HepG2 (cell line): ENCODE measurements at regions not wholly inside any gene's neighbourhood (a gene's known extent, or its start where the extent isn't known, plus 50 kb on each side); places are given as distances from the start of the nearest gene placed in this dataset.

Source experiments
- AGO1 ChIP-seq: fragments of 200-400 bp; formaldehyde crosslinking; IDR thresholded peaks from 2 replicates; pipeline ENCODE4 v1.6.1; 2017; ENCODE audit warnings: mild to moderate bottlenecking, low read depth, low read length, moderate library complexity; ENCODE audit not compliant: poor library complexity, severe bottlenecking
- CBX2 ChIP-seq, 2 experiments: fragments of 200-600 bp in 1 of 2; sonication (generic); formaldehyde crosslinking in 1 of 2; IDR thresholded peaks; 2 replicates each; pipeline versions ENCODE4 v1.7.0 to v1.8.1; 2018 to 2022; ENCODE audit warnings: low read depth in 2 of 2, low read length in 1 of 2, mild to moderate bottlenecking in 1 of 2, missing genetic modification reagents in 1 of 2
- CCDC6 ChIP-seq: sonication (generic); formaldehyde crosslinking; IDR thresholded peaks from 2 replicates; pipeline ENCODE4 v1.8.1; 2022; ENCODE audit warnings: mild to moderate bottlenecking, missing genetic modification reagents, moderate library complexity
- ELF3 ChIP-seq: IDR thresholded peaks from 2 replicates; pipeline ENCODE4 v1.6.1; 2016; ENCODE audit warnings: missing genetic modification reagents, missing compliant biosample characterization
- EP300 ChIP-seq, 3 experiments: sonication (generic) in 1 of 3; formaldehyde crosslinking in 1 of 3; IDR thresholded peaks; 2 replicates each; pipeline versions ENCODE4 v1.5.1 to v1.6.1; 2011 to 2020; ENCODE audit warnings: low read depth in 2 of 3, low read length in 2 of 3, borderline replicate concordance in 1 of 3, improper control_type of control experiment in 1 of 3, mild to moderate bottlenecking in 1 of 3, missing genetic modification reagents in 1 of 3, moderate library complexity in 1 of 3
- HNRNPUL1 ChIP-seq: fragments of 200-400 bp; formaldehyde crosslinking; IDR thresholded peaks from 2 replicates; pipeline ENCODE4 v1.6.1; 2017; ENCODE audit warnings: low read depth, mild to moderate bottlenecking, low read length, moderate library complexity
- KAT7 ChIP-seq: IDR thresholded peaks from 2 replicates; pipeline ENCODE4 v1.6.1; 2018; ENCODE audit warnings: borderline replicate concordance, missing compliant biosample characterization
- KDM1A ChIP-seq: IDR thresholded peaks from 2 replicates; pipeline ENCODE4 v1.6.1; 2016; ENCODE audit warnings: missing compliant biosample characterization
- KDM6A ChIP-seq: IDR thresholded peaks from 2 replicates; pipeline ENCODE4 v1.6.1; 2016; ENCODE audit warnings: low read depth
- NFKBIZ ChIP-seq: IDR thresholded peaks from 2 replicates; pipeline ENCODE4 v1.6.1; 2018; ENCODE audit warnings: missing genetic modification reagents, missing compliant biosample characterization
- NKX3-1 ChIP-seq: sonication (generic); formaldehyde crosslinking; IDR thresholded peaks from 2 replicates; pipeline ENCODE4 v1.5.0; 2020; ENCODE audit warnings: missing genetic modification reagents
- ONECUT2 ChIP-seq: sonication (generic); formaldehyde crosslinking; IDR thresholded peaks from 2 replicates; pipeline ENCODE4 v1.4.0; 2020; ENCODE audit warnings: missing genetic modification reagents
- SOX13 ChIP-seq, 3 experiments: fragments of 450-650 bp in 1 of 3; sonication (generic) in 1 of 3; formaldehyde crosslinking in 1 of 3; IDR thresholded peaks in 2 of 3; conservative IDR thresholded peaks in 1 of 3; 2 replicates each; pipeline versions ENCODE4 v1.5.0 to v1.6.1; 2016 to 2020; ENCODE audit warnings: antibody characterized with exemption in 1 of 3, mild to moderate bottlenecking in 1 of 3, missing compliant biosample characterization in 1 of 3, missing genetic modification reagents in 1 of 3, moderate library complexity in 1 of 3
- SP140L ChIP-seq: sonication (generic); formaldehyde crosslinking; IDR thresholded peaks from 2 replicates; pipeline ENCODE4 v1.4.0; 2020; ENCODE audit warnings: missing genetic modification reagents, borderline replicate concordance
- SP5 ChIP-seq: IDR thresholded peaks from 2 replicates; pipeline ENCODE4 v1.6.1; 2016; ENCODE audit warnings: low read depth, borderline replicate concordance
- TIGD3 ChIP-seq: sonication (generic); formaldehyde crosslinking; IDR thresholded peaks from 2 replicates; pipeline ENCODE4 v1.5.1; 2020; ENCODE audit warnings: mild to moderate bottlenecking, missing genetic modification reagents, borderline replicate concordance
- ZBTB21 ChIP-seq: sonication (generic); formaldehyde crosslinking; IDR thresholded peaks from 2 replicates; pipeline ENCODE4 v1.4.0; 2020; ENCODE audit warnings: missing genetic modification reagents
- ZNF292 ChIP-seq: sonication (generic); formaldehyde crosslinking; IDR thresholded peaks from 2 replicates; pipeline ENCODE4 v1.8.1; 2022; ENCODE audit warnings: mild to moderate bottlenecking, low read depth, missing genetic modification reagents, borderline replicate concordance
- ZNF30 ChIP-seq: sonication (generic); formaldehyde crosslinking; IDR thresholded peaks from 2 replicates; pipeline ENCODE4 v1.5.0; 2020; ENCODE audit warnings: mild to moderate bottlenecking, missing genetic modification reagents
- ZNF451 ChIP-seq: sonication (generic); formaldehyde crosslinking; IDR thresholded peaks from 2 replicates; pipeline ENCODE4 v1.5.0; 2020; ENCODE audit warnings: mild to moderate bottlenecking, missing genetic modification reagents
- ZNF672 ChIP-seq: sonication (generic); formaldehyde crosslinking; IDR thresholded peaks from 2 replicates; pipeline ENCODE4 v1.8.1; 2022; ENCODE audit warnings: missing genetic modification reagents
- TF ChIP-seq, protein P1 (sequence below): sonication (generic); formaldehyde crosslinking; IDR thresholded peaks from 2 replicates; pipeline ENCODE4 v1.5.1; 2020; ENCODE audit warnings: mild to moderate bottlenecking, missing genetic modification reagents, moderate library complexity
- TF ChIP-seq, protein P2 (sequence below): sonication (generic); formaldehyde crosslinking; IDR thresholded peaks from 2 replicates; pipeline ENCODE4 v1.5.0; 2020; ENCODE audit warnings: missing genetic modification reagents

DNA sequence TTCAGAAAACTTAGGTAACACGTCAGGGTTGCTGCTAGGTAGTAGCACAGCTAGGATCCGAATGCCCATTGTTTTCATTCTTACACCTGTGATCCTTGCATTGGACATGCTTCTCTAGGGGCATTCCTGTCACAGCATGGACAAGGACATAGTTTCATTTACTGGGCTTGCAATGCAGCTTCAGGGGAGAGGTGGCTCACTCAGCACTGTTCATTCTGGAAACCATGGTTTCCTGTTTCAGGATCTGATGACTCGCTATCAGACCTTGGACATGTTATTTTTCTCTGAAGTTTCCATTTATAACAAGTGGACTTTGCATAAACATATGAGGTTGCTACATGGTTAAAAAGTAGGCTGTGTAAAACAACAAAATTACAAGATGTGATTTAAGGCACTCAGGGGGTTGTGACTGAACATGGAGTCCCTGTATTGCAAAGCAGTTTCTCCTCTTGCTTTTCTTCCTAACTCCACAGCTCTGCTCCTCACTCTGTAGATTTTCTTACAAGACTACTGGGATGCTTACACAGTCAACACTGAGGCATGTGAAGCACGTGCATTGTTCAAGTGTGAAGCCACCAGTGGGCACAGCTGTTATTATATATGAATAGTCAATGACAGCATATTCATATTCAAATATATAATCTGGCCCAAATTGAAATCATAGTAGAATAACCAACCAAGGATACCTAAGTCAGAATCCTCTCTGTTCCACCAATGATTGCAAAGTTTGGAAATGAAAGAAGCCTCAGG is 66.1 kb upstream of the STK32A start (continued):
- TF ChIP-seq SOX13 (IDR thresholded peaks at IDR 0.05) (no peak), SOX13 (CRISPR knock-in tag; conservative IDR thresholded peaks at IDR 0.05 in 1 of 2, IDR thresholded peaks at IDR 0.05 in 1 of 2) (no peak), SP140L (no peak), HNRNPUL1 (no peak), ZNF30 (CRISPR knock-in tag) (no peak), KDM6A (no peak), ZNF292 (no peak), CCDC6 (no peak), KDM1A (CRISPR knock-in tag) (no peak), ZNF451 (CRISPR knock-in tag) (no peak), ONECUT2 (CRISPR knock-in tag) (no peak), ELF3 (CRISPR knock-in tag) (peak; percentile 43; the same call in 1 of the 2 replicates), CBX2 (IDR thresholded peaks at IDR 0.05; ENCODE audit: low read depth, low read length) (no peak), CBX2 (CRISPR knock-in tag; IDR thresholded peaks at IDR 0.05; ENCODE audit: low read depth) (no peak), EP300 (IDR thresholded peaks at IDR 0.05; ENCODE audit: low read depth in 2 of 2, low read length in 2 of 2) (peak in 1 of 2 experiments; percentile 19; a peak in 1 of 4 replicates), EP300 (CRISPR knock-in tag; IDR thresholded peaks at IDR 0.05; ENCODE audit: borderline replicate concordance) (no peak), KAT7 (CRISPR knock-in tag) (no peak), ZNF672 (no peak), TIGD3 (CRISPR knock-in tag) (no peak), NFKBIZ (CRISPR knock-in tag) (no peak), ZBTB21 (no peak), NKX3-1 (CRISPR knock-in tag) (no peak), AGO1 (no peak), SP5 (no peak)
- TF ChIP-seq, protein P1, sequence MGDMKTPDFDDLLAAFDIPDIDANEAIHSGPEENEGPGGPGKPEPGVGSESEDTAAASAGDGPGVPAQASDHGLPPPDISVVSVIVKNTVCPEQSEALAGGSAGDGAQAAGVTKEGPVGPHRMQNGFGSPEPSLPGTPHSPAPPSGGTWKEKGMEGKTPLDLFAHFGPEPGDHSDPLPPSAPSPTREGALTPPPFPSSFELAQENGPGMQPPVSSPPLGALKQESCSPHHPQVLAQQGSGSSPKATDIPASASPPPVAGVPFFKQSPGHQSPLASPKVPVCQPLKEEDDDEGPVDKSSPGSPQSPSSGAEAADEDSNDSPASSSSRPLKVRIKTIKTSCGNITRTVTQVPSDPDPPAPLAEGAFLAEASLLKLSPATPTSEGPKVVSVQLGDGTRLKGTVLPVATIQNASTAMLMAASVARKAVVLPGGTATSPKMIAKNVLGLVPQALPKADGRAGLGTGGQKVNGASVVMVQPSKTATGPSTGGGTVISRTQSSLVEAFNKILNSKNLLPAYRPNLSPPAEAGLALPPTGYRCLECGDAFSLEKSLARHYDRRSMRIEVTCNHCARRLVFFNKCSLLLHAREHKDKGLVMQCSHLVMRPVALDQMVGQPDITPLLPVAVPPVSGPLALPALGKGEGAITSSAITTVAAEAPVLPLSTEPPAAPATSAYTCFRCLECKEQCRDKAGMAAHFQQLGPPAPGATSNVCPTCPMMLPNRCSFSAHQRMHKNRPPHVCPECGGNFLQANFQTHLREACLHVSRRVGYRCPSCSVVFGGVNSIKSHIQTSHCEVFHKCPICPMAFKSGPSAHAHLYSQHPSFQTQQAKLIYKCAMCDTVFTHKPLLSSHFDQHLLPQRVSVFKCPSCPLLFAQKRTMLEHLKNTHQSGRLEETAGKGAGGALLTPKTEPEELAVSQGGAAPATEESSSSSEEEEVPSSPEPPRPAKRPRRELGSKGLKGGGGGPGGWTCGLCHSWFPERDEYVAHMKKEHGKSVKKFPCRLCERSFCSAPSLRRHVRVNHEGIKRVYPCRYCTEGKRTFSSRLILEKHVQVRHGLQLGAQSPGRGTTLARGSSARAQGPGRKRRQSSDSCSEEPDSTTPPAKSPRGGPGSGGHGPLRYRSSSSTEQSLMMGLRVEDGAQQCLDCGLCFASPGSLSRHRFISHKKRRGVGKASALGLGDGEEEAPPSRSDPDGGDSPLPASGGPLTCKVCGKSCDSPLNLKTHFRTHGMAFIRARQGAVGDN (CRISPR knock-in tag): no peak
- TF ChIP-seq, protein P2, sequence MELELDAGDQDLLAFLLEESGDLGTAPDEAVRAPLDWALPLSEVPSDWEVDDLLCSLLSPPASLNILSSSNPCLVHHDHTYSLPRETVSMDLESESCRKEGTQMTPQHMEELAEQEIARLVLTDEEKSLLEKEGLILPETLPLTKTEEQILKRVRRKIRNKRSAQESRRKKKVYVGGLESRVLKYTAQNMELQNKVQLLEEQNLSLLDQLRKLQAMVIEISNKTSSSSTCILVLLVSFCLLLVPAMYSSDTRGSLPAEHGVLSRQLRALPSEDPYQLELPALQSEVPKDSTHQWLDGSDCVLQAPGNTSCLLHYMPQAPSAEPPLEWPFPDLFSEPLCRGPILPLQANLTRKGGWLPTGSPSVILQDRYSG (CRISPR knock-in tag): no peak
